ENCODE measurements at regions not wholly inside any gene's neighbourhood (a gene's known extent, or its start where the extent isn't known, plus 50 kb on each side); places are given as distances from the start of the nearest gene placed in this dataset.
"Not testable (repeated sequence)": the region's sequence is repeated elsewhere in the genome, so short reads cannot be mapped to it uniquely, and the experiment has no call there.

DNA sequence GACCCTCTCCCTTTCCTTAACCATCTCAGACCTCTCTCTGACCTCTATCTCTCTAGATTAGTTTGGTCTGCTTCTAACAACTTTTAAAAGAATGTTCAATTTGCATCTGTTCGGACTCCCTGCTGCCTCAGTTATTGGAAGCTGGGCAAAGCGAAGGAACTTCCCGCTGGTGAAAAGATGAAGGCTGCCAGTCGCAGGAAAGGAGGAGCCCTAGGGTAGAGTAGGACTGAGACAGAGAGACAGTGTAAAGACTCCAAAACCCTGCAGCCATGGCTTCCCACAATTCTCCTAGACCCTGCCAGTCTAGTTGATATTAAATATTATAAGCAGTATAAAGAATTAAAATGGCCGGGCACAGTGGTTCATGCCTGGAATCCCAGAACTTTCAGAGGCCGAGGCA, 581.8 kb downstream of the EPM2A start:
- DNase-seq: no peak

DNA sequence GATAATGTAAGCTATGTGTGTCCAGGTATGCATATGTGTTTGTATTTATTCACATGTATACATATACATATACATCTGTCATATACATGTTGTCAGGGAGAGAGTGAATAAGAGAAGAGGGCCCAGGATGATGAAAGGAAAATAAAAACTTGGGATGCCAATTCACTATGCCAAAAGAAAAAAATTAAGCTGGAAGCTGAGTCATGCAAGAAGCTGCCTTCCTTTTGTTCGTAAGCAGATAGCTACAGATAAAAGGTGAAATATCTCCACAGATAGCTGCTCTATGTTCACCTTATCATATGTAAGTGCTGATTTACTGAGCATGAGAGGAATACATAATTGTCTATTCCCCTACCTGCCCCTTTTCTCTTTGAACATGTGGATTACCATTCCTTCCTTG, 579.9 kb downstream of the EPM2A start:
- DNase-seq: no peak

DNA sequence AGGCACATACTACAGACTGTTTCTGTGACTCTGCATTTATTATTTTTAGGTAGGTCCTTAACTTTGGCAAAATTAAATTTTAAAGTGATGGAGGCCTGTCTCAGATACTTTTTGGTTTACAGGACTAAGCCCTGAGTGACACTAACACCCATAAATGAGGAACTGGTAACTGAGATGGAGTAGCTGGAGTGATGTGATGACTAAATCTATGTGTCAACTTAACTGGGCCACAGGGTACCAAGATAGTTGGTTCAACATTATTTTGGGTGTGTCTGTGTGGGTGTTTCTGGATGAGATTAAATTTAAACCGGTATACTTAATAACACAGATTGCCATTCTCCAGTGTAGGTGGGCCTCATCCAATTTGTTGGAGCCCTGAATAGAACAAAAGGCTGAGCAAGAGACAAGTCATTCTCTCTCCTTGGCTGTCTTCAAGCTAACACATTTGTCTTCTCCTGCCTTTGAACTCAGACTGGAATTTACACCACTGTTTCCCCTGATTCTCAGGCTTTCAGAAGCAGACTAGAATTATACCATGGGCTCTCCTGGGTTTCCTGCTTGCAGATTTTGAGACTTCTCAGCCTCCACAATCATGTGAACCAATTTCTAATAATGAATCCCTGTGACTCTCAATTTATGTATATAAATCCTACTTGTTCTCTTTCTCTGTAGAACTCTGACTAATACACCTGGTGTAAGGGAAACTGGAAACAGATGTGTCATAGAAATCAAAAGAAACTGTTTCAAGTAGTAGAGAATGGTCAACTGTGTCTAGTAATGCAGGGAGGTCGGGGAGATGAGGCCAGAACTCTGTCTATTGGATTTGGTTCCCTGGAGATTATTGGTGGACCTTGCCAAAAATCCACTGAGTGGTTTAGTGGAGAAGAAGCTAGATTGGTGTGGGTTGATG, 579.2 kb downstream of the EPM2A start:
- DNase-seq: no peak

DNA sequence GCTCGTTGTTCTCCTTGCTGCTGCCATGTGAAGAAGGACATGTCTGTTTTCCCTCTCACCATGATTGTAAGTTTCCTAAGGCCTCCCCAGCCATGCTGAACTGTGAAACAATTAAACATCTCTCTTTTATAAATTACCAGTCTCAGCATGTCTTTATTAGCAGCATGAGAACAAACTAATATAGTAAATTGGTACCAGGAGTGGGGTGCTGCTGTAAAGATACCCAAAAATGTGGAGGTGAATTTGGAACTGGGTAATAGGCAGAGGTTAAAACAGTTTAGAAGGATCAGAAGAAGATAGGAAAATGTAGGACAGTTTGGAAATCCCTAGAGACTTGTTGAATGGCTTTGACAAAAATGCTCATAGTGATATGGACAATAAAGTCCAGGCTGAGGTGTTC, 576.7 kb downstream of the EPM2A start:
- DNase-seq: not testable (repeated sequence)

DNA sequence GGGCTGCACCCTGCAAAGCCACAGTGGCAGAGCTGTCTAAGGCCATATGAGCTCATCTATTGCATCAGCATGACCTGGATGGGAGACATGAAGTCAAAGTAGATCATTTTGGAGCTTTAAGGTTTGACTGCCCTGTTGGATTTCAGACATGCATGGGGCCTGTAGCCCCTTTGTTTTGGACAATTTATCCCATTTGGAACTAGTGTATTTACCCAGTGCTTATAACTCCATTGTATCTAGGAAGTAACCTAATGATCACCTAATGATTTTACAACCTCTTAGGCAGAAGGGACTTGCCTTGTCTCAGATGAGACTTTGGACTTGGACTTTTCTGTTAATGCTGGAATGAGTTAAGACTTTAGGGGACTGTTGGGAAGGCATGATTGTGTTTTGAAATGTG, 575.4 kb downstream of the EPM2A start:
- DNase-seq: no peak

DNA sequence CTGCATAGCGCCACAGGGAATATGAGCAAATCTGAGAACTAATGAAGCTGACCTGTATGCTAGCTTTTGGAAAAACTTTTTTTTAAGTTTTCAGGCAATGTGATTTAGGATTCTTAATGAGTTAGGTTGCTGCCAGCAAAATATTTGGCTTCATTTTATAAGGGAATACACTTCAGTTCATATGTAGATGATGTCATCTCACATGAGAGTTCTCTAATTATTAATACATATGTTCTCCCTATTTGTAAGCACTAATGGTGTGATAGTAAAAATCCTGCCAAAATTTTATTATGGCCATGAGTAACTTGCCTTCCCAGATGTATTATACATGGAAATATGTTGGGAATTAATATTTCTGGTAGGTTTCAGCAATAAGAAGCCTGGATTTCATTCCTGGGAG, 573.8 kb downstream of the EPM2A start:
- DNase-seq: no peak

DNA sequence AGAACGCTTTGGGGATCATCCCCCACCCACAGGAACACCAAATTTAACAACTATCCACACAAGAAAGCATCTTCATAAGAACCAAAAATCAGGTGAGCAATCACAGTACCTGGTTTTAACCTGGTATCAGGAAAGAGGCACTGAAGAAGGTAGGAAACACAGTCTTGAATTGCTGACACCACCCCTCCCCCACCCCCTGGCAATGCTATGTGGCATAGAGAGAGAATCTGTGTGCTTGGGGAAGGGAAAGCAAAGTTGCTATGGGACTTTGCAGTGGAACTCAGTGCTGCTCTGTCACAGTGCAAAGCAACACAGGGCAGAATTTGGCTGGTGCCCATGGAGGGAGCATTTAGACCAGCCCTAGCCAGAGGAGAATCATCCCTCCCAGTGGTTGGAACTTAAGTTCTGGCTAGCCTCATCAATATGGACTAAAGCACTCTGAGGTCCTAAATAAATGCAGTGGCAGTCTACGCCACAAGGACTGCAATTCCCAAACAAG, 565.5 kb downstream of the EPM2A start:
- no peak for DNase-seq

DNA sequence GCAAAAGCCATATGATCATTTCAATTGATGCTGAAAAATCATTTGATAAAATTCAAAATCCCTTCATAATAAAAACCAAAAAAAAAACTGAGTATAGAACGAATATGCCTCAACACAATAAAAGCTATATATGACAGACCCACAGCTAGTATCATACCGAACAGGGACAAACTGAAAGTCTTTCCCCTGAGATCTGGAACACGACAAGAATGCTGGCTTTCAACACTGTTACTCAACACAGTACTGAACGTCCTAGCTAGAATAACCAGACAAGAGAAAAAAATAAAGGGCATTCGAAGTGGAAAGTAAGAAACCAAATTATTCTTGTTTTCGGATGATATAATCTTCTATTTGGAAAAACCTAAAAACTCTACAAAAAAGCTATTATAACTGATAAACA, 559.9 kb downstream of the EPM2A start:
- DNase-seq: no peak

DNA sequence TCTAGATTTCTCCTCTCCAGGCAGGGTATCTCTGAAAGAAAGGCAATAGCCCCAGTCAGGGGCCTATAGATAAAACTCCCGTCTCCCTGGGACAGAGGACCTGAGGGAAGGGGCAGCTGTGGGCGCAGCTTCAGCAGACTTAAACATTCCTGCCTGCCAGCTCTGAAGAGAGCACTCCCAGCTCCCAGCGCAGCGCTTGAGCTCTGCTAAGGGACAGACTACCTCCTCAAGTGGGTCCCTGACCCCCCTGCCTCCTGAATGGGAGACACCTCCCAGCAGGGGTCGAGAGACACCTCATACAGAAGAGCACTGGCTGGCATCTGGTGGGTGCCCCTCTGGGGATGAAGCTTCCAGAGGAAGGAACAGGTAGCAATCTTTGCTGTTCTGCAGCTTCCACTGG, 556.9 kb downstream of the EPM2A start:
- no peak for DNase-seq

DNA sequence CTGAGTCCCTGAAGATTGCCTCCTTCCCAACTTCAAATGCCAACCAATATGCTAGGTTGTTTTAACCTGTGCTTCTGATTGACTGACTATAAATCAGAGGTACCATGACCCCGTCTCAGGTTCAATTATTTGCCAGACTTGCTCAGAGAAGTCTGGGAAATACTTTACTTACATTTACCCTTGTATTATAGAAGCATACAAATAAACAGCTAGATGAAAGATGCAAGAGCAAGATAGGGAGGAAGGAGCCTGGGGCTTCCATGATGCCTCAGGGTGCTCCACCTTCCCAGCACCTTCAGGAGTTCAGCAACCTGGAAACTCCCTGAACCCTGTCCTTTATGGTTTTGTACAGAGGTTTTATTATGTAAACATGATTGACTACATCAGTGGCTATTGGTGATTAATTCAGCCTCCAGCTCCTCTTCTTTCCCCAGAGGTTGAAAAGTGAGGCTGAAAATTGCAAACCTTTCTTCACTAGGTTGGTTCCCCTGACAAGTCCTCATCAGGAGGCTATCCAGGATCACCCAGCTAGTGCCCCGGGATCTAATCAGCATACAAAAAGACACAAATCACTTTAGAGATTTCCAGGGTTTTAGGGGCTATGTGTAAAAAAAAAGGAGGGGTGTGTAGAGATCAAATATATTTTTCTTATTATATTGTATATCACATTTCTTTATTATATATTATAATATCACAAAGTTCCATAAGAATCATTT, 547.7 kb downstream of the EPM2A start:
- no peak for DNase-seq

DNA sequence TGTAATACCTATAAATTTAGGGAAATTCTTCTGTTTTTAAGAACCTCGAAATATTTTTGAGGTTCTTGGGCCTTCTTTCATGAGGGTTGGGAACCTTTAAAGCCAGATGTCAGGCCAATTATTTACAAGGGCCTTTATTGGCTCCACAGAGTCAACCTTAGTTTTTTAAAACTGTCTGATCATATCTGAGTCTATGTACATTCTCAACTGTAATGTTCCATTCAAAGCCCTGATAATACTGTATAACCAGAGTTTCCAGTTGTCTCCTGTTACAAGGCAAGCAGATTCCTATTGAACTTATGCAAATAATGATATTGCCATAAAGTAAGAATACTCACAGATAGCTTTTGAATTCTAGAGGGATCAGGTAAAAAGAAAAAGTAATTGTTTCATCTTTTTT, 545.5 kb downstream of the EPM2A start:
- DNase-seq: no peak

DNA sequence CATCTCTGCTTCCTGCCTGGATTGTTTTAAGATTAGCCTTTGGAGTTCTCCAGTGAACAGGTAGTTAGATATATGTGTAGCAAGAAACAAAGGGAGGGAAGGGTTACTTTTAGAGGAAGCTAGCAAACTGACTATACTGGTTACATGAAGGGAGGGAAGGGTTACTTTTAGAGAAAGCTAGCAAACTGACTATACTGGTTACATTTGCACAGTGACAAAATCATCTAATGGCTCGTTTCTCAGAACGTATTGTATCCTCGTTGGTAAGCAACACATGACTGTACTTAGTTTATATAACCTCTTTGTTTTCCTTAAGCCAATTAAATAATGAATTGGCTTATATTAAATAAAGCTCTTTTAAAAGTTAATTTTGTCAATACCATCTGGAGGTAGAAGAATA, 540.9 kb downstream of the EPM2A start:
- no peak for DNase-seq

DNA sequence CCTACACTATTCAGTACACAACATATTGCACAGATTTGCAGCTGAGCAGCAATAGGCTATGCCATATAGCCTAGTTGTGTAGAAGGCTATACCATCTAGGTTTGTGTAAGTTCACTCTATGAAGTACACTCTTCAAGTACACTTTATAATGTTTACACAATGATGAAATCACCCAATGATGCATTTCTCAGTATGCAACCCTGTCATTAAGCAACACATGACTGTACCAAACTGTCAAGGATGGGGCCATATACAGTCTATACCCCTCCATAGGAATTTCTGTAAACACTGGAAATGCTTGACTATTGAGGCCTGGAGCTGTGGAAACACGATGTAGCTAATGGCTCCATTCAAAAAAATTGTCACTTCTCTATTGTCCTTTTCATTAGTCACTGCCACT, 535.4 kb downstream of the EPM2A start:
- no peak for DNase-seq

DNA sequence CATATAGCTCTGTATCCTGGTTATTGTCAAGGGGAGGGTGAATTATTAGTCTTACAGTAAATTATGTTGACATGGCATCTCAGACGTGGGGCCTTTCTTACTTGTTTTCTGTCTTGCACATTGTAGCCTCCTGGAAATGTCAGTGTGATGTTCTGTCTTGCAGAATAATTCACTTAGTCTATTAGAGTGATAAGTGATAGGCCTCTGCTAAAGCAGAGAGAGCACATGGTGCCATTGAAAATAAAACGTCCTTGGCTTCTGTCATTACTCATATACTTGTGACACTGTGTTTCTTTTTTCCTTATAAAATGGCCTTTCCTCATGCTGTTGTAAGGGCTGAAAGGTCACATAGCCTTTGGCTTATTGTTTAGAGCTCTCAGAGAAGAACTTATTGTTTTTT, 531.0 kb downstream of the EPM2A start:
- DNase-seq: no peak

DNA sequence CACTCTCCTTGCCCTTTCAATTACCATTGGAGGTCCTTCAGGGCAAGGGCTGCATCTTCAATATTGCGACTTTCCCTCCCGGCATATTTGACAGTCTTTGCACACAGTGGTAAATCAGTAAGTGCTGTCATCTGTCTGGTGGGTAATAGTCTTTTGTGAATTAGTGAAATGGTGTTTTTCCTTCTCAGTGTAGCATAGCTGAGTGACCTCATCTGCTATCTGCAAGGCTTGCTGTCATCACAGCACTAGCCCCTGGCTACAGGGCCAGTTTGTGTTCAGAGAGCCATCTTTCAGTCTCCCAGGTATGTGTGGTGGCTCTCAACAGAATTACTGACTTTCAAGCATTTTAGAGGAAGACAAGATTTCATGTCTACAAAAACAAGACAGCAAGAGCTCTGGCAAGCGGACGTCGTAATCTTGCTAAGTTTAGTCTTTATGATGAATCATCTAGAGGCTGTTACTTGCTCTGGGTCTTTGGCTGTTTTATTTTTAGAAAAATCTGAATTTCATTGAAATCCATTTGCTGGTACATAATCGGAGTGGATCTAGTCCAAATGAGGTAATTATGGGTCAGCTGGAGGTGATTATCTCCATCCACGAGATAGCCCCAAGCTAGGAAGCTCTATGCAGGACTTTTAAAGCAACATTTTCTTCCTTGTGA, 528.9 kb downstream of the EPM2A start:
- no peak for DNase-seq

DNA sequence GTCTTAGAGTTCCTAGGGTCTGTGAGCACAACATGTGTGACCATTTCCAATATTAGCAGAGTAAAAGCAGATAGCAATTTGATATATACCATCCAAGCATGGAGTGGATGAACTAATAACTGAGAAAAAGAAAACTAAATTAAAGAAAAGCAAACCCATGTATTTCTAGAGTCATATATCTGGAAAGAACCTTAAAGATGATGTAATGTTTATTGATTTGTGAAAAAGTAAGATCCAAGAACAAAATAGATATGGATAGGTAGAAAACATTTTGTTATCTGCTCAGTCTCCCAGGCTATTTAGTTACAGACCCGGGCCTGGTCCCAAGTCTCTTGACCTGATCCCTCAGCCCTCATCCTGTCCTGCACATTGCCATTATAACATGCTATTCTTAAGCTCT, 526.8 kb downstream of the EPM2A start:
- DNase-seq: no peak

DNA sequence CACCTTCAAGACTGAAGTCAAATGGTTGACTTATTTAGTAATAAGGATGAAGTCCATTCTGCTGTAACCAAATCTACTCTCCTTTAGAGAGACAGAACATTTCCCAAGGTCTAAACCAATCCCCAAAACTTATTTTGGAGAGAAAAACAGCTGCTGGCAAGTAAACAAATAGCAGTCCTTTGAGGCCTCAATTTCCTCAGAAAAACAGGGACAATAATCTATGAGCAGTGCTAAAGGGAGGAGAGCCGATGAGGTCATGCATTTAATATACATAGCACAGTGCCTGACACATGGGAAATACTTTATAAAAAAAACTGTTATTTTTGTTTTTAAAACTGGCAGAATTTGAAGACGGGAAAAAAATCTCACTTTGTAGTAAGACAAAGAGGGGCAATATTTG, 526.0 kb downstream of the EPM2A start:
- DNase-seq: no peak

DNA sequence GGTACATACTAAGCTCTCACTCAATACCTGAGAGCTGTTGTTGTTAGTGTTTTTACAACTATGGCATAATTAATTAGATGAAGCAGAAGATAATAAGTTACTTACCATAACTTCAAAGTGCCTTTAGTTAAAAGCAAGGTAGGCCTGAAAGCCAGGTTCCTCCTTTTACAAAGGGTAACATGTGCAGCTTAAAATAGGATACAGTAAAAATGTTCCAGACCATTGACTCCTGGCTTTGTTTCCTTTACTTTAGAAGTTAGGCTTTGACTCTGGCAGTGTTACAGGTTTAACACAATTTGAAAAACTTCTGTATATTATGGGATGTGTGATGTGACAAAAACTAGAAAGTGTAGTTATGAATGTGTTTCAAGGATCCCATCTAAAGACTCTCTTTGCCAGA, 522.5 kb downstream of the EPM2A start:
- no peak for DNase-seq

DNA sequence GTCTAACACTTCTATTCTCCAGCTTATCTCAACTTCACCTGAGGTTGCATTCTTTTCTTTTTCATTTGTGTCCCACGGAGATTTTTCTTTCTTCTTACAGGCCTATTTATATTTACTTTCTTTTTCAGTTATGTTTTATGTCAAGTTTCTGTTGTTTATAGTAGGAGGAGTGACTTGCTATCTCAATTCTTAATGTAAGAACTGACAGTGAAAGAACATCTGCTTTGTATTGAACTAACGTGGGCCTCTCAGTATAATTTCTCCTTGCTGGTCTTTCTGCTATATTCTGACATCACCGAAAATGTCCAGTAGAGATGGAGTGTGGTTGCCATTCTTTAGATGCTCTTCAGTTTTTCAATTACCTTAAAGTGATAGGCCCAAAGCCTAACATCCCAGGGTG, 521.7 kb downstream of the EPM2A start:
- DNase-seq: no peak

DNA sequence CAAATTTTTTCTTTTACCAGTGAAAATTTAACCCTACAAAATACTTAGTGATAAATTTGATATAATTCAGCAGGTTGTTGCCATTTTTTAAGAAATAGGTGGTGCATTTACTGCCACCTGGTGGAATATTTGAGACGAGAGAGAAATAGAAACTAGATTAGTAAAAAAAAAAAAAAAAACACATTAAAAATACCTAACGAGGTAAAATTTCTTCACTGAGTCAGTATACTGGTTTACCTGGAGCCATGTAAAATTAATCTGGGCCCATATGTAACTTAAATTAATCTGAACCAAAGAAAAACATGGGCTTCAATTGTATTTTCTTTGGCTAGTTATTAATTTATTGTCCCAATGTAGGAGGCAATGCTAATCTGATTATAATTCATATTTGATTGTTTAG, 520.8 kb downstream of the EPM2A start:
- DNase-seq: no peak

DNA sequence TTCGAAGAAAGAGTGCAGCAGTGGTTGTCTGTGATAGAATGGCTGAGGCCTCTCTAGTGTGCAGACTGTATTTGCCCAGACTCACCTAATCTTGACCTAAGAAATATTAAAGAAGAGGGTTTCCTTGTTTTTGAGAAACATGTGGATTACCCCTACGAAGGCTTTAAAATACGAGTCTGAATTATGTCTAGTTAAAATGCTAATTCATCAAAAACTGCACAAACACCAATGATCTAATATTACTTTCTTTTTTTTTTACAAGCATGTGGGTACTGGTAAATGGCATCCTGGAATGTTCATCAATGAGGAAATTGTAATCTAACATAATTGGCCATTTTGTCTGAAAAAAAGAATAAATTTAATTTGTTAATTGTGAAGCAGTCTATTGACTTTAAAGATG, 510.9 kb downstream of the EPM2A start:
- DNase-seq: no peak

DNA sequence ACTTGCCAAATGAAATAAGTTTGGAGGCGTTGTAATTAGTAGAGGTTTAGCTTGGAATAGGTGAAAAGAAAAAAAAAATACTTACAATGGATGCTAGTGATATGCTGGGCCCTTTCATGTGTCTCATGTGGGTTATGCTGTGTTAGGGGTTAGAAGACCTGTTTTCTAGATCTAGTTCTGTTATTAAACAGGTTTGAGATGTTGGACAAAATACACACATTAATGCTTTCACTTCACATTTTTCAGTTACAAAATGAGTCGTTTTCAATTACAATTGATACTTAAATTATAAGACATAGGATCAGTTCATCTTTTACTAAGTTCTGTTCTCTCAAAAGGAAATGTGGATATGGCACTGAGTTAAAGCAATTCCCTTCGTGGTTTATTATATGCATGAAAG, 509.8 kb downstream of the EPM2A start:
- no peak for DNase-seq

DNA sequence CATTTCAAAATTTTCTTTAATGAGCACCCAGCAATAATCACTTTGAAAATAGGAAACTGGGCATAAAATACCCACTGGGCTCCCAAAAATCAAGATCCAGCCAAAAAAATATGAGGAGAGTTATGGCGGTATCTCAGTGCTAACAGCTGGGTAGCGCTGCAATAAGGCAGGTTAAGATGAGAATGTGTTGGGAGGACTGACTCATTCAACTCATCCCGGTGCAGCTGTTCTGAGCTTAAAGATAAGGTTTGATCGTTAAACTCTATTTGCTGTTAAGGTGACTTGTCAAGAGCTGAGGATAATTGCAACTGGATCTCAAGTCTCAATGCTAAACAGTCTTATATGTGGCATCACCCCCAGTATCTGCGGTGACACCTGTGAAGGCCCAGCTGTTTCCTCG, 507.7 kb downstream of the EPM2A start:
- DNase-seq: no peak
